ENCODE measurements at regions not wholly inside any gene's neighbourhood (a gene's known extent, or its start where the extent isn't known, plus 50 kb on each side); places are given as distances from the start of the nearest gene placed in this dataset.

- no peak for DNase-seq (ENCODE audit: low spot score)
- TF ChIP-seq CTCF (IDR thresholded peaks at IDR 0.05; ENCODE audit: extremely low read depth, missing control alignments), result no peak
These were observed 89.6 kb upstream of the BMP4 start for GRCh38 chr14:54046250-54046649.

- DNase-seq (ENCODE audit: low spot score), result no peak
- TF ChIP-seq CTCF (IDR thresholded peaks at IDR 0.05; ENCODE audit: extremely low read depth, missing control alignments), result no peak
These were observed 91.2 kb upstream of the BMP4 start for GRCh38 chr14:54047645-54048308.

- DNase-seq (ENCODE audit: low spot score), result no peak
- no peak for TF ChIP-seq CTCF (IDR thresholded peaks at IDR 0.05; ENCODE audit: extremely low read depth, missing control alignments)
These were observed 91.7 kb upstream of the BMP4 start for GRCh38 chr14:54048311-54048710.

GRCh38 chr14:54048736-54049135, 92.1 kb upstream of the BMP4 start:
- no peak for DNase-seq (ENCODE audit: low spot score)
- no peak for TF ChIP-seq CTCF (IDR thresholded peaks at IDR 0.05; ENCODE audit: extremely low read depth, missing control alignments)

- TF ChIP-seq CTCF (IDR thresholded peaks at IDR 0.05; ENCODE audit: extremely low read depth, missing control alignments), result no peak
- DNase-seq (ENCODE audit: low spot score), result no peak
These were observed 94.1 kb upstream of the BMP4 start for GRCh38 chr14:54050759-54051158.

GRCh38 chr14:54052696-54053385, 96.2 kb upstream of the BMP4 start:
- DNase-seq (ENCODE audit: low spot score), result no peak
- TF ChIP-seq CTCF (IDR thresholded peaks at IDR 0.05; ENCODE audit: extremely low read depth, missing control alignments), result no peak

- no peak for DNase-seq (ENCODE audit: low spot score)
- TF ChIP-seq CTCF (IDR thresholded peaks at IDR 0.05; ENCODE audit: extremely low read depth, missing control alignments), result no peak
These were observed 96.7 kb upstream of the BMP4 start for GRCh38 chr14:54053386-54053745.
